Medulla oblongata (tissue), 1 donor: ENCODE measurements at regions not wholly inside any gene's neighbourhood (a gene's known extent, or its start where the extent isn't known, plus 50 kb on each side); places are given as distances from the start of the nearest gene placed in this dataset.
A peak's percentile ranks its signal among the peaks of the same experiment; 100 is the strongest.
"Not testable (repeated sequence)": the region's sequence is repeated elsewhere in the genome, so short reads cannot be mapped to it uniquely, and the experiment has no call there.

Experiments used
- DNase-seq: peaks from one replicate; pipeline ENCODE4 v3.0.0-alpha.2; 2015; ENCODE audit errors: extremely low spot score

- no peak for DNase-seq
These were observed 53.5 kb upstream of the EPB41L4A start for GRCh38 chr5:112472614-112473013.

DNA sequence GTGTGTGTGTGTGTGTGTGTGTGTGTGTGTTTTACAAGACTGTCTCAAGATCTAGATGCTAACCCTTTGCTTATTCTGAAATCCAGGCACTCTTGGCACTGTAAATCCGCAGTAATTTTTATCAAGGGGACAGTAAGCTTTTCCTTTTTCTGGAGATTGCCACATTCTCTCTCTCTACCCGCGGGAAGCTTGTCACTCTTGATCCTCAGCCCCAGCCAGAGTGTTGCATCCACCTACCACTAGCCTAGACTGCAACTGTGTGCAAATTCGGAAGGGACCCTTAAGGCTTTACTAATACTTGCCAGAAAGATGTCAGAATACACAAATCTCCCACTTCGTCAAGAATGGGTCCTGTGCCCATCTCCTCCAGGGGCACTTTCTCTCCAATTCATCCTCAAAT is 54.9 kb upstream of the EPB41L4A start:
- DNase-seq: no peak

DNA sequence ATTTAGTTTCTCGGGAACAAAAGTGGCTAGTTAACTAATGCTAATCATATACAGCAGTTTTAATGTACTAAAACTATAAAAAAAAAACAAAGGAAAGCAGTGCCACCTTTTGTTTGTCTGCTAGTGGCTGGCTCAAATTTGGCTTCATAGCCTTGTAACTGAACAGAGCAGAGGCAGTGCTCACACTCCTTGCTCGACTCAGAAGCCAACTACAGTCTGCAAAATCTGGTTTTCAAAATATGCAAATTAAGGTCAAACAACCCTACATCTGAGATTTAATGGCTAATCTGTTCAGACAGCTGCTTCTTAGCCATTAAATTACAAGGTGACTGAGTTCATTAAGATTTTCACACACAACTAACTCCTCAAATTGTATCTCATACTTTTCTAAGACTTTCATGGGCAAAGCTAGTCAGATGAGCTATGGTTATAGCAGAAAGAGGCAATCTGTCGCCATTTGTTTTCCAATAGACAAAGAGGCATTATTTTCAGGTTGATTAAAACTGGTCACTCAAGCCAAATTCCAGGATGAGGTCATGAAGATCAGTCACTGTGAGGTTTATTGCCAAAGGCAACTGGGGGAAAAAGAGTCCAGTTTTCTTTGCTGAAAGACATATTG is 56.8 kb upstream of the EPB41L4A start:
- peak; percentile 82 for DNase-seq

DNA sequence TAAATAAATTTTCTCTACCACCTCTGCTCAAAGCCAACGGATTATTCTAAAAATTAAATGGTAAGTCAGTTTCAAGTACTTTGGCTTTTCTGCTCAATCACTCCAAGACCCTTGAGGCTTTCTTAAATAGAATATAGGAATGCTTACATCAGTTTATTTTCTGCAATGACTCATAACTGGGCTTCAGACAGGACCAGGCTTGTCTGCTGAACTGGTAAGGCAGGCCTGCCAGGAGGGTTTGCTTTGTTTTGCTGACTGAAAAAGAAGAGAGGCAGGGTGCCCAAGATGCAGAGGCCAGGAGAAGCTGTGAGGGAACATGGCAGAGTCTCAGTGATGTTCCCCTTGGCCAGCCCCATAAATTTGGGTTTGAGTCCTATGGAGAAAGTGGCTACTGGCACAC is 60.3 kb upstream of the EPB41L4A start:
- no peak for DNase-seq

DNA sequence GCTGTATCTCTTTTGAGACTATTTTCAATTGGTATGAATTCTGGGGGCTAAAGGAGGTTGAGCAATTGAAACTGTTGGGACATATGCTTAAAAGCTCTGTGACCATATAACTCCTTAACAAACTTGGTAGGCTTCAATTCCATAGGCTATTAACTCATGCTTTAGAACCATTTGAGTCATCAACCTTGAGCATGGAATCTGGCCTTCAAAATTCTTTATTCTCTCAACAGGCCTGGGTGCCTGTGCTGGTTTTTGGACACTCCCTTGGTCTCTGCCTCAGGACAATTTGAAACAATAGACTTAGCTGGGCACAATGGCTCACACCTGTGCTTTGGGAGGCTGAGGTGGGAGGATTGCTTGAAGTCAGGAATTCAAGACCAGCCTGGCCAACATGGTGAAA is 61.4 kb upstream of the EPB41L4A start:
- DNase-seq: no peak

DNA sequence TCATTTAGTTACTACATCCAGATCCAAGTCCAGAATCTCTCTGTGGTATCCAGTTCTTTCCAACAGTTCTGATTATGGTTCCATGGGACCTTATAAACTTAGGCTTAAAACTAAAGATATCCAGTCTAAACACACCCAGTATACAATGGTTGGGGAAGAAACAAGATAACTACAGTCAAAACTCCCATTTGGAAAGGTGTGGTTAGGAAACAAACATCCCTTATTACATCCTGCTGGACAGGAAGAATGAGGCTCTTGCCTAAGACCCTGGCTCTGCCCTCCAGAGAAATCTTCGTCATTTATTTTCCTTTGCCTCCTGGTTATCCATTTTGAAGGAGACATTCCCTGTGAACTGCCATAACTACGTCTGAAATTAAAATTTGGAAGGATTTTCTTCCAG is 64.6 kb upstream of the EPB41L4A start:
- DNase-seq: no peak

DNA sequence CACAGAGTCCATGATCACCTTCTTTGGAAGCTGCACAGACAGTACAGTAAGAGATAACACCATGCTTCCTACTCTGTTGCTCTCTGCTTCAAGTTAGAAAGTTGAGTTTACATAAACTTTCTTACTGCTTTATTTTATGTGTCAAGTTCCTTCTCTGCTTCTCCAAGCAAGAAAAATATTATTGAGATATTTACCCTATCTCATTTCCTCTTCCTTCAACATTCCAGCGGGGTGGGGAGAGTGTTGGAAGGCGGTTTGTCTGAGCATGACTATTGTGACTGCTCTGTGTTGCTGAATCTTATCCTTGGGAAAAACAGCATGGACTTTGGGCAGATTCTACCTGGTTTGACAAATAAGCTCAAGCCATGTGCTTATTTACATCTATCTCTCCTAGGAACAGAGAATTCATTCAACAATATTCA is 66.9 kb upstream of the EPB41L4A start:
- DNase-seq: no peak

GRCh38 chr5:112491257-112491656 is 72.2 kb upstream of the EPB41L4A start:
- DNase-seq: no peak

DNA sequence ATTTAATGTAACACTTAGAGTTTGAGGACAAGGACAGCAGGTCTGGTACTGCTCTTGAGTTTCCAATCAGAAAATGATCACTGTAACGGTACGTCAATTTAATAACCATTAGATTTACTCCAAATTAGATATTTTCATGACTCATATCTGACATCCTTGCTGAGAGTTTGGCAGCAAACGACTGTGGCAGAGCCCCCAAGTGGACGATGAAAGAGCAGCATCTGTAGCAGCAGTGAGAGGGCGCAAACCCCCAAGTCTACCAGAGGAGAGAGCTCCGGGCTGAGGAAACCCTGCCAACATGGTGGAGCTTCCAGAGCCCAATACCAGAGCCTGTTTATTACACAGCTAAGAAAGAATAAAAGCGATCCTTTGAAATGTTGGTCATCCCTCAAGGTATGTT is 73.2 kb upstream of the EPB41L4A start:
- DNase-seq: peak; percentile 82

DNA sequence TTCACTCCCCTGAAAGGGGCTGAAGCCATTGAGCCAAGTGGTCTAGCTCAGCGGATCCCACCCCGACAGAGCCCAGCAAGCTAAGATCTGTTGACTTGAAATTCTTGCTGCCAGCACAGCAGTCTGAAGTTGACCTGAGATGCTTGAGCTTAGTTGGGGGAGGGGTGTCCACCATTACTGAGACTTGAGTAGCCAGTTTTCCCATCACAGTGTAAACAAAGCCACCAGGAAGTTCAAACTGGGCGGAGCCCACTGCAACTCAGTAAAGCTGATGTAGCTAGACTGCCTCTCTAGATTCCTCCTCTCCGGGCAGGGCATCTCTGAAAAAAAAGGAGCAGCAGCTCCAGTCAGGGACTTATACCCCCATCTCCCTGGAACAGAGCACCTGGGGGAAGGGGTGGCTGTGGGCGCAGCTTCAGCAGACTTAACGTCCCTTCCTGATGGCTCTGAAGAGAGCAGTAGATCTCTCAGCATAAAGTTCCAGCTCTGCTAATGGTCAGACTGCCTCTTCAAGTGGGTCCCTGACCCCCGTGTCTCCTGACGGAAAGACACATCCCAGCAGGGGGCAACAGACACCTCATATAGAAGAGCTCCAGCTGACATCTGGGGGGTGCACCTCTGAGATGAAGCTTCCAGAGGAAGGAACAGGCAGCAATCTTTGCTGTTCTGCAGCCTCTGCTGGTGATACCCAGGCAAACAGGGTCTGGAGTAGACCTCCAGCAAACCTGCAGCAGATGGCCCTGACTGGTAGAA is 84.8 kb upstream of the EPB41L4A start:
- not testable (repeated sequence) for DNase-seq

DNA sequence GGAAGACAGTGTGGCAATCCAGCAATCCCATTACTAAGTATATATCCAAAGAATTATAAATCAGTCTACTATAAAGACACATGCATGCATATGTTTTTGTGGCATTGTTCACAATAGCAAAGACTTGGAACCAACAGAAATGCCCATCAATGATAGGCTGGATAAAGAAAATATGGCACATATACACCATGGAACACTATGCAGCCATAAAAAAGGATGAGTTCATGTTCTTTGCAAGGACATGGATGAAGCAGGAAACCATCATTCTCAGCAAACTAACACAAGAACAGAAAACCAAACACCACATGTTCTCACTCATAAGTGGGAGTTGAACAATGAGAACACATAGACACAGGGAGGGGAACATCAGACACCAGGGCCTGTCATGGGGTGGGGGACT is 90.0 kb upstream of the EPB41L4A start:
- DNase-seq: not testable (repeated sequence)

DNA sequence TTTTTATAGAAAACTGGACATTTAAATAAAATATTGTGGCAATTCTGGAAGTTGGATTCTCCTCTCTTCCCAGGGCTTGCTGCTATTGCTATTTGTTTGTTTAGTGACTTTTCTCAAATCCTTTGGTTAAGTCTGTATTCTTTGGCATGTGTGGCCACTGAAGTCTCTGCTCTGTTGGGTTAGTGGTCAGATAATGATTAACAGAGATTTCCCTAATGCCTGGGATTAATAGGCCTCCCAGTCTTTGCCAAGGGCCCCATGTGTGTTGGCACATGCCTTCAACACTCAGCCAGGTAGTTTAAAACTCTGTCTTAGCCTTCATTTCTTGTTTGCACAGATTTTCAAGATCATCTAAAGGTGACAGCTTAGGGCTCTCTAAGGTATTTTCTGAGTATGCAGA is 92.8 kb upstream of the EPB41L4A start:
- DNase-seq: no peak

- no peak for DNase-seq
These were observed 93.8 kb upstream of the EPB41L4A start for GRCh38 chr5:112512901-112513300.

- DNase-seq: no peak
These were observed 95.0 kb upstream of the EPB41L4A start for GRCh38 chr5:112514111-112514510.

- DNase-seq: not testable (repeated sequence)
These were observed 101.4 kb upstream of the EPB41L4A start for GRCh38 chr5:112520474-112520873.

DNA sequence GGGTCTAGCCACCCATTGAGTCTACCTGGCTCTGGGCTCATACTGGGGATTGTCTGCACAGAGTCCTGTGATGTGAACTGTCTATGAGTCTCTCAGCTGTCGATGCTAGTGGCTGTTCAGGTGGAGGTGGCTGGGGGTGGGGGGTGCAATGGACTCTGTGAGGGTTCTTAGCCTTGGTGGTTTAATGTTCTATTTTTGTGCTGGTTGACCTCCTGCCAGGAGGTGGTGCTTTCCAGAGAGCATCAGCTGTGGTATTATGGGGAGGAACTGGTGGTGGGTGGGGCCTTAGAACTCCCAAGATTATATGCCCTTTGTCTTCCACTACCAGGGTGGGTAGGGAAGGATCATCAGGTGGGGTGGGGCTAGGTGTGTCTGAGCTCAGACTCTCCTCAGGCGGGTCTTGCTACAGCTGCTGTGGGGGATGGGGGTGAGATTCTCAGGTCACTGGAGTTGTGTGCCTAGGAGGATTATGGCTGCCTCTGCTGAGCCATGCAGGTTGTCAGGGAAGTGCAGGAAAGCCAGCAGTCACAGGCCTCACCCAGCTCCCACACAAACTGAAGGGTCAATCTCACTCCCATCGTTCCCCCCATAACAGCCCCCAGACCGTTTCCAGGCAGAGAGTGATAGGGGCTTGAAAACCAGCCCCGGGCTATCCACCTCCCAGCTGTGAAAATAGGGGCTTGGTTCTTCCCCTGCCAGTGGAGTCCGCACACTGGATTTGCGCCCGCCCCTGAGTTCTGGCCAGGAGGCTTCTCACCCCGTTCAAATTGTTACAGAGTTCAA is 104.0 kb upstream of the EPB41L4A start:
- not testable (repeated sequence) for DNase-seq

GRCh38 chr5:112523674-112524263 is 104.7 kb upstream of the EPB41L4A start:
- DNase-seq: not testable (repeated sequence)

- no peak for DNase-seq
These were observed 106.1 kb upstream of the EPB41L4A start for GRCh38 chr5:112525217-112525616.

DNA sequence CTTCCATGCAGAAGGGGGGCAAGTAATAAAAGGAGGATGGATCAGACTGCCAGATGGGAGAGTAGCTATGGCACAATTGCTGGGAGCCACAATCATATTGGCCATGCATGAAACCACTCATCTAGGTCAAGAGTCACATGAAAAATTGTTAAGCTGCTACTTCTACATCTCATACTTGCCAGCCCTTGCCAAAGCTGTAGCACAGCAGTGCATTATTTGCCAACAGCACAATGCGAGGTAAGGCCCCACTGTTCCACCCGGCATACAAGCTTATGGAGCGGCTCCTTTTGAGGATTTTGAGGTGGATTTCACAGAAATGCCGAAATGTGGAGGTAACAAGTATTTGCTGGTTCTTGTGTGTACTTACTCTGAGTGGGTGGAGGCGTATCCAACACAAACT is 109.9 kb upstream of the EPB41L4A start:
- DNase-seq: no peak

- peak; percentile 29 for DNase-seq
These were observed 110.4 kb upstream of the EPB41L4A start for GRCh38 chr5:112529525-112529924.

GRCh38 chr5:112532654-112533360 is 113.7 kb upstream of the EPB41L4A start:
- DNase-seq: no peak

DNA sequence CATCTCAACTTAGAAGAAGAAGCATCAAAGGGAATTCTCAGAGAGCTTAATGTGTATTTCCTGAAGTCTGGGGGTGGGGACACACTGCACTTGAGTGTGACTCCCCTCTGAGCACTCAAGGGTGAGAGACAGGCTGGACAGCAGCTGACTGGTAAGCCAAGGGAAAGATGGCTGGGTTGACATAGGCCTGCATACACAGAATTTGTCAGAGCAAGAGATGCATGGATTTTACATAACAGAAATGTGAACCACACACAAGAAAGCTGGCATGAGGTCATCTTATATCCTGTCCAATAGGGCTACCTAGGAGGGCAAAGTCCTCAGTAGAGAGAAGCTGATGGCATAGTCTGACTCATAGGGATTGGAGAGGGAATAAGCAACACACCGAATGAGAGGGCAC is 114.3 kb upstream of the EPB41L4A start:
- no peak for DNase-seq
